HG03378 (cell line): ENCODE measurements at regions not wholly inside any gene's neighbourhood (a gene's known extent, or its start where the extent isn't known, plus 50 kb on each side); places are given as distances from the start of the nearest gene placed in this dataset.
"Not testable (repeated sequence)": the region's sequence is repeated elsewhere in the genome, so short reads cannot be mapped to it uniquely, and the experiment has no call there.

Source experiments
- ATAC-seq: cut with Tn5 transposase; IDR thresholded peaks from one replicate; pipeline ENCODE4 v1.9.1; 2021; ENCODE audit warnings: mild to moderate bottlenecking, moderate library complexity; ENCODE audit not compliant: unreplicated experiment

DNA sequence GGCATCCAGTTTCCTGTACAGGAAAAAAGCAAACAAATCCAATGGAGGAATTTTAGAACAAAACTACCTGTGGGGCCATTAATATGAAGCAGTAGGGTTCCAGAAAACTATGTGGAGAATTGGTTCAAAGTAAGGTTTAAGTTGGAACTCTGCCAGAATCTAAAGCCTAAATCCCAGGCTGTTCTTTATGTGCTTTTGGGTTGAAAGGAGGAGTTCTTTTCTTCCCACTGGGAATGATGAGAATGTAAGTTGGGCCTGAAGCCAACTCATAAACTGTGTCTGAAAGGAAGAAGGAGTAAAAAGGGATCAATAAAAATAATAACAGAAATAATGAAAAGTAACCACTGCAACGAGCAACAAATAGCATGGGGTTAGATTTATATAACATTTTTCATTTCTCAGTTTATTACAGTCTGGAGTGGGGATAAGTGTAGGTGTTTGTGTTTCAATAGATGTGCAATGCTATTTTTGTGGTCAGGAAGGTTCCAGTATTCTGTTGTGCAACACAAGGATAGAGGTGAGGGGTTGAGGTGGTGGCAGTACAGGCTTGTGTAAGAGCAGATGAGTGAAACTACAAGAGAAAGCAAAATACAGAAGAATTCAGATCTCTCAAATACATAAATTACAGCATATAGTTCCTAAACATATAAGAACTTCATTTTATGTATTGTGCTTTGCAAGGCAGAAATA, 373.6 kb downstream of the EMP1 start:
- no peak for ATAC-seq

DNA sequence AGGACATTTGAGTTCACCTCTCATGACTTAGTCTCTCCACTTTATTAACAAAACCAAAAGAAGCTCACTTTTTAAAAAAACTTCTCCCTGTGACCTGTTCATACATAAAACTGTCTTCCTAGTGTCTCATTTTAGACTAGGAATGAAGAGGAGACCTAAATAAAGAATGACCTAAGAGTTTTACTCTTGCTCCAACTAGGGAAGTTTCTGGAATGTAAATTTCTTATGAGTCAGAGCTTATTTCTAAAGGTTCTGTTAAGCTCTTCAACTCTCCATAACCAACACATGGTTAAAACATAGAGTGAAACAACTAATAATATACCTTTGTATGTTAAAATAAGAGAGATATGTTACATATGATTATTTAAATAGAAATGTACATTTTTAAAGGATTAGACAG, 369.8 kb downstream of the EMP1 start:
- no peak for ATAC-seq

DNA sequence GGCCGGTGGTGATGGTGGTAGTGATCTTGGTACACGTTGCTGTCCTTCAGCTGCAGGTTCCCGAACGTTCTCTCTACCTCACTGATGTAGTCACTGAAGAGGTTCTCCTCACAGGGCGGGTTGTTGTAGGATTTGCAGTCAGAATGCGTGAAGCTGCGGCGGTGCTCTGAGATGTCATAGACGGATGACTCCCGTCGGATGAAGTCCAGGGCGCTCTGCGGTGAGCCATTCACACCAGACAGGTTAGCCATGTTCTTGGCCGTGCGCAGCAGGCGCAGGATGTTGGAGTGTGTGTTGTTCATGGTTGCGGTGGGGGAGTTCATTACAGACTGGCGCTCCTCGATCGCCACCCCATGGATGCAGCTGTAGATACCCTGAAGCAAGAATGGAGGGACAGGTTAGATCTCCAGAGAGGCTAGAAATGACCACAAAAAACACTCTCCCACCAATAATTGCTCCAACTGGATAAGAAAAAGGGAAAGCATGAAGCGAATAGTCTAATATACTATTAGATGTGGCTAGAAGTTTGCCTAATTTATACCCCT, 367.8 kb downstream of the EMP1 start:
- ATAC-seq, result no peak

DNA sequence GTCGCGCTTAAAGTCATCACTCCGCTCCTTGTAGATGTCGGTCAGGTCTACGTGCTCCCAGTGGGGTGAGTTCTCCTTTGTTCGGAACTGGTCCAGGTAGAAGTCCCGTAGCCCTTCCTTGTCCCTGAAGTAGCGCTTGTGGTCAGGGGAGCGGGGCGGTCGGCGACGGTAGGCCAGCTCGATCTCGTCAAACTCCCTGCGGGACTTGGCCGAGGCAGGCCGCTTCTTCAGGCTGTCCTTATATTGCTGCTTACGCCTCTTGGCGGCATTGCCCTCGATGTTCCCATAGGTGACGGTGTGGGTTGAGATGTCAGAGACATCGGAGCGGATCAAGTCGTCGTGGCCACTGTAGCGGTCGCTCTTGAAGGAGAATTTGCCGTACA, 367.2 kb downstream of the EMP1 start:
- ATAC-seq, result no peak

DNA sequence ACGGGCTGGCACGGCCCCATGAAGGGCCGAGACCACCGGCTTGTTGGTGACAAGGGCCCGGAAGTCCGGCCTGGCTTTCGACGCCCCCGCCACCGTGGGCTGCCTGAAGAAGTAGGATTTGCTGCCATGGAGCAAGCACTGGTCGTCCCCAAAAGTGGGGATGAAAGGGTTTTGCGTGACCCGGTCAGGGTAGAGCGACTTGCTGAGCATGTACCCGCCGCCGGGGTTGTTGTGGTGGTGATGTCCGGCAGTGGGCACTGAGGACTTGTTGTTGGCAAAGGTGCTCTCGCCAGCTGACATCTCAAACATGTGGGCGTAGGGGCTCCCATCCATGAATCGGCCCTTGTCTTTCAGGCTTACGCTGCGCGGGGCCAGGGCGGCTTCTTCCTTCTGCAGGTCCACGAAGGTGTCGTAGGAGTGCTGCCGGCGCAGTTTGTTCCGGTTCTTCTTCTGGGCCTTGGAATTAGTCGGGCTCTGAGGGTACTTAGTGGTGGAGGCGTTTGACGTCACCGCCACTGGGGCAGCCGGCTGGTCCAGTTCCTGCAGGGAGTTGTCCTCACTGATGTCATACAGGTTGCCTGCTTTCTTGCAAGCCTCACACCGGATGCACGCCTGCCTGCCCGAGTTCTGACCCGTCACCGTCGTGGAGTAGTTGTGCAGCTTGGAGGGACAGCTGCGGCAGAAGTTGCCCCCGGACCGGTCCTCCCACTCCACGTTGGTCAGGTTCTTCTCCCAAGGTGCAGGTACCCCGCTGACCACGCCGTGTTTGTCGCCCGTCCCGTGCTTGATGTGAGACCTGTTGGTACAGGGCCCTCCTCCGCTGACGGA, 366.6 kb downstream of the EMP1 start:
- no peak for ATAC-seq

DNA sequence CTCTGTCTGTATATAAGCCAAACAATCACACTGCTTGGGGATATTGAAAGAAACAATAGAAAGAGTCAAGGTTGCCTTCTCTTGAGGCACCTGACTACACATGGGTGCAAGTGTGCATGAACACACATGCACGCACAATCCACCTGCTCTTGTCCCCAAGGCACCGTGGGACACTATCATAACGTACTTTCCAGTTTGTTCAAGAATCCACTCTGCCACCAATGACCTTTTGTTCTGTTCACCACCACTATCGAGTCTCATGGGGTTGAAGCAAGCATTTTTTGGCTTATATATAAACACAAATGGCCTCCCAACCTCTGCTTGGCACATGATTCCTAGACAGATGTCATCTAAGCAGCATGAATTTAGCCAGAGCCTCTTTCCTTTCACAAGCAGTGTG, 365.4 kb downstream of the EMP1 start:
- no peak for ATAC-seq

DNA sequence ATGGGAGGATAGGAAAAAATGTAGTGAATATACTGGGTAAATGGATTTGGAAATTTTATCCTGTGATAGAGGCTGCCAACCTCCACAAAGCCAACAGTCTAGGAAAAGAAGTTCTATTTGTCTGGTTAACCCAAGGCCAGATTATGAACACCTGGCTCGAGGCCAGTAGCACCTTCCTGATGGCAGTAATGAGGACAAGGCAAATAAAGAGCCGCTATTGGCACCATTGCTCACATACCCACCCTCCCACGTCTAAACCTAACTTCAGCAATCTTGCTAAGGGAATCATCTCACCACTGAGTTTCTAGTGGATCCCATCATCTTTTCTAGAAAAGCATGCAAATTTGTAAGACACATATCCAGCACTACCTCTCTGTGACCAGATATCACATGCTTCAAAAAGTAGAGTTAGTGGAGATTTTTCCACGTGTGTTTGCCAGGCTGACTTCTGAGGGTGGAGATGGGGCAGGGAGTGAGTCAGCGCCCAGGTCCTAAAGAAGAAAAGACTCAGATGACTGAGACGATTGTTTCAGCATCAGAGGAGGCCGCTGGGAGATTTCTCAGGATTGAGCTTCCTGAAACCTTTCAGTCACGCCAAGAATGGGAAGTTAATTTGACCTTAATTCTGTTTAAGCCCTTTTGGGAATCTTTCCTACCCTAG, 362.9 kb downstream of the EMP1 start:
- ATAC-seq, result no peak

DNA sequence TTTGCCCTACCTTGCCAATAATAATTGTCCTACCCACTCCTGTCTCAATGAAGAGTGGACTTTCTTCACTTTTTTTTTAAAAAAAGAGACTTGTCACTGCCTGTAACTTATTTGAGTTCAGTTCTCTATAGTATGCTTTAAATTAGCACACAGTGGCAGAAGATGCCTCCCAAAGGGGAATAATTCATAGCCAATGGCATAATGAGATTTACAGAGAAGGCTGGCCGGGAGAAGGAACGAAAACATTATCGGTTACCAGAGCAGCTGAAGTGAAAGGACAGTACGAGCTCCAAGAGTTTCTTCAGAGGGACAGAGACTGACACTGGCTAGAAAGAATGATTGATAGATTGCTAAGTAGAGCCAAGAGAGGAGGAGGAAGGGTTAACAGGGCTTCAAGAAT, 356.3 kb downstream of the EMP1 start:
- no peak for ATAC-seq

DNA sequence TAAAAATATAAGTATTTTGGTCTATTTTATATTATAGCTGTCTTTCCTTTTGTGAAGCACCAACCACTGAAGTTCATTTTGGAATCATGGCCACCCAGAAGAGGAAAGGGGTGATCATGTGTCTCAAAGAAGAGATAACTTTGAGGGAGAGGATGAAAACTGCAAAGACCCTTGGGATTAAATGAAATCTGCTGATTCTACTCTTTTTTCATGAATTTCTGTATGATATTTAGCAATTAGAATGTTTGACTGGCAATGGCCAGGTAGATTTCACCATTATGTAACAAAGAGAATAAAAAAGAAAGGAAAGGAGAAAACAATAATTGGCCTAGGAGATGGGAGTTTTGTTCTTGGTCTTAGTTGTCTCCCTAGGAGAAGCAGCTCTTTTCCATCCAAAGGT, 350.8 kb downstream of the EMP1 start:
- no peak for ATAC-seq

DNA sequence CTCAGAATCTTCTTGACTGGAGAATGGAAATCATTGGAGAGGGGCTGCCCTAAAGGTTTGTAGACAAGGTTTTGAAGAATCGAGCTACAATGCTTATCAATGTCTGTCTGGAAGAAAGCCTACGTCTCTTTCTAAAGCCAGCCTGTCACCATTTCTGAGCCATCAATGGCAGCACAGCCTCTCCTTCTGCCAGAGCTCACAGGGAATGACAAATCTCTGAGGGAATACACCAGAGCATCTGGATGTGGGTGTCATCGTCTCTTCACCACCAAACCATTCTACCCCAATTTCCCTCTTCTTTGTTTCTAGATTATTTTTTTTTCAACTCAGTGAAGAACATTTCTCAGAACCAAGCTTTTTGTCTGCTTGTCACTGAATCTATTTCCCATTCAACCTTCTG, 349.7 kb downstream of the EMP1 start:
- no peak for ATAC-seq

DNA sequence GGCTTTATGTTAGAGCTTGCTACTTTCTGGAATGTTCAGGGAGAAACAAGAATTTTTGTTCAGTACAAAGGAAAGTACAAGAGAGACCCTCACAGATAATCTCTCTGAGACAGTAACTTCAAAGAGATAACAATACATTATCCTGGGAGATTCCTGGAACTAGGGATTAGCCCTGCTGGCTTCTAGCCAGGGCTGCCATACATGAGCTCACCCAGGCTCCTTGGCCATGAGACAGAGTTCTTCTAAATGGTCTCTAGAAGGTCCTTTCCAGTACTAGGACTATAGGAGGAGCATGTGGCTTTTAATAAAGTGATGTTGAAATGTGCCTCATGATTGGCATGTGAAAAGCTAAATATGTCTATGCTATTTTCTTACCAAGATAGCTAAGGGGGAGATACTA, 342.5 kb downstream of the EMP1 start:
- ATAC-seq, result no peak

DNA sequence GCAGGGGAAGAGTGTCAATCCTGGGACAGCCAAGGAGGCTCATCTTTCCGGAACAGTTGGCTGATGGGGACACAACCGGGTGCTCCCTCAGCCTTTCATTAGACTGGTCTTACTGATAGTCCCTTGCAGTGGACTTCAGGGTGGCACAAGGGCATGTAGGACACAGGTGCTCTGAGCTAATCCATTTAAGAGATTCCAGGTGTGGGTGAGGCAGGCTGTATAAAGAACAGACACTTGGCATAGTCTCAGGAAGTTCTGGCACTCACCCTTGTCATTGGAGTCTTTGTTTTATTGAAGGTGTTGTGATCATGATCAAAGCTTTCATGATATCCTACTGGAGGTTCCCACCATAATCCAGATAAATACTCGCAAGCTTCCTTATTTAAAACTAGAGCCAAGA, 341.6 kb downstream of the EMP1 start:
- no peak for ATAC-seq

DNA sequence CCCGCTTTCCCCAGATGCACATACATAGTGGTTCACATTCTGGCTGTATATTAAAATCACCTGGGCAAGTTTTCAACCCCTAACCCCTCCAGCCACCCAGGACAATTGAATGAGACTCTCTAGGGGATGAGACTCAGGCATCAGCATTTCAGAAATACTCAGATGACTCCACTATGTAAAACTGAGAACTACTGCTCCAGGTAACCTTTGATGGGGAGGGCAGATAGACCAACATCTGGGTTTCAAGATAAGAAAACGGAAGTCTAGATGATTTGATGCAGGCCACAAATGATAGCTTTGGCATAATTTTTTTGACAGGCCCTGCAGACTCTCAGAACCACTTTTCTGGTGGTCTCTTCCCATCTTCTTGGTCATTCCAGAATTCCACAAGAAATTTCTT, 341.1 kb downstream of the EMP1 start:
- peak; percentile 70 for ATAC-seq

DNA sequence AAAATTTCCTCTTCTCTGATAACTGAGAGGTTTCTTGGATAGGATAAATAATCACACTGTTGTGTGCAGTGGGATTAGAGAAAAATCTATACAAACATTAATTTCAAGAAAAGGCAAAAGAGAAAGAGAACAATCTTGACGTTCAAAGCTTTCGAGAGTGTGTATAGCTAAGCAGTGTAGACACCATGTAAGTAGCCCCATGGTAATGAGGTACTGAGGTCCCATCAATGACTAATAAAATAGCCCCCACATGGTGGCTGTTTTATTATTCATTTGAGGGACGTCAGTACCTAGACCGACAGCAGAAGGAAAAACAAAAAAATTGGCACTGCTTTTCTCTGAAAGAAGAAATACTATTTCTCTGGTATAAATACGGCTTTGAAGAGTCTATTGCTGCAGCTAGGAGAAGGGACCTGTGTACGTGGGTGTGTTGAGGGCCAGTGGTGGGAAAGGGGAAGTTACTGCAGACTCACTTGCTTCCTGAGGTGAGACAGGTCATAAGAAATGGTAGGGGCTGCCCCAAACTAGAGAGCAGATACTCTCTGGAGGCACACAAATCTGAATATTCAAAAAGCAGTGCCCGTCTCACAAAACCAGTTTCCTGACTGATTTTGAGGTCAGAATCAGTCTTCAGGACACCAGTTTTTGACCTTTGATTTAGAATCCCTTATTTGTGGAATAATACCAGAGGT, 339.8 kb downstream of the EMP1 start:
- ATAC-seq, result peak; percentile 95

DNA sequence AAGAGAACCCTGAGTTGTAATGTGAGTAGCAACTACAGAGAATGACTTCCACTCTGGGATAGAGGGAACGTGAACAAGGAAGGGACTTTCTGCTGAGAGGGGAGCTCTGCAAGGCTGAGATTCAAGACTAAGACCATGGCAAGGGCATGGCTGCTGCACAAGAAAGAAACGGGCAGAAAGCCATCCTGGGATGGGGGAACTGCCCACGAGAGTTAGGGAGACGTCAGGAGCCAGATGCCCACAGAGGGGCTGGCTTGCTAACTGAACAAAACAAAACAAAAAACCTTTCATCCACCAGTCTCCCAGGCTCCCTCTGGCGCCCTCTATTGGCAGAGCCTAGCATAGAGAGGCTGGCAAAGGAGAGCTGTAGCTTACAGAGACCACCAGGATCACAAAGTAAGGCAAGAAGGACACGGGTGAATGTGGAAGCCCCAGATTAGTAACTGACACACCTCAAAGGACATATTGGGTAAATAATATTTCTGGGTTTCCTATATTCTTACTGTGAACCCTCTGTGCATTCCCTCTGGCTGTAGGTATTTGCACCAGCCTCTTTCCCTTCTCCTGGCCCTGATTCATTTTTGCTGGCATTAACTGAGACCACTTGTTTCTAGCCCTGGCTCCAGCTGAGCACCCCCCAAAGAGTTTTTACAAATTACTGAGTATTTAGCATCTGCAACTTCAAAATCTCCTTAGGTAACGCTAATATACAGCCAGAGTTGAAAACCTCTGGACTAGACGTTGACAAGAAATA, 338.3 kb downstream of the EMP1 start:
- ATAC-seq, result no peak

DNA sequence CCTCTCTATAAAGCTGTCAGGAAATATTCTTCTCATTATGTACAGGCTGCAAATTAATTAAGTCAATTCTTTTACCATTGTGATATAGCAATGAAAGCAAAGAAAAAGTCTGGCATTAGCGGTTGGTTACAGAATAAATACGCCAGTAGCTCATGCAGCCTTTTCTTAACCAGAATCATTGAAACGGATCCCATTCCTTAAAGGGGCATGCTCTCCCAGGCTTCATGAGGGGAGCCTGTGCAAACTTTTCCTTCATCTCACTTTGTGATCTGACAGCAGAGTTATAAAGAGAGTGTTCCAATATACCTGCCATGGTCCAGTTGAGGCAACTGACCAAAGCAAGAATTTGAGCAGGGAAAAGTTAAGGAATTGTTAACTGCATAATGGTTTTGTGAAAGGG, 337.7 kb downstream of the EMP1 start:
- ATAC-seq, result no peak

DNA sequence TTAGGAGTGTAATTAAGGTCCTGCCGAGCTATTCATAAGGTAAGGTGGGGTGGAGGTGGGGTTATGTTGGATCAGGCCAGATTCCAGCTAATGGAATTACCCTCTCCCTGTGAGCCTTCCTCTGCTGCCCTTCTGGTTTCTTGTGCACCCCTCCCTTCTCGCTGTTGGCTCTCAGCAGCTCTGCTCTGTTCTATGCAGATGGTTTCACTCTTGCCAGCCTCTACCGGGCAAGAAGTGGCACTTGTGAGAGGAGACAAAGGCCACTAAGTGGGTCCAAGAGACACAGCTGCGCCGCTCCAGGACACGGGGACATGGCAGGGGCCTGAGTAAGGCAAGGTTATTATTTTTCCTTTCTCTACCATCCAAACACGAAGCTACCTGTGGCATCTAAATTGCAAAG, 334.4 kb downstream of the EMP1 start:
- ATAC-seq, result no peak

DNA sequence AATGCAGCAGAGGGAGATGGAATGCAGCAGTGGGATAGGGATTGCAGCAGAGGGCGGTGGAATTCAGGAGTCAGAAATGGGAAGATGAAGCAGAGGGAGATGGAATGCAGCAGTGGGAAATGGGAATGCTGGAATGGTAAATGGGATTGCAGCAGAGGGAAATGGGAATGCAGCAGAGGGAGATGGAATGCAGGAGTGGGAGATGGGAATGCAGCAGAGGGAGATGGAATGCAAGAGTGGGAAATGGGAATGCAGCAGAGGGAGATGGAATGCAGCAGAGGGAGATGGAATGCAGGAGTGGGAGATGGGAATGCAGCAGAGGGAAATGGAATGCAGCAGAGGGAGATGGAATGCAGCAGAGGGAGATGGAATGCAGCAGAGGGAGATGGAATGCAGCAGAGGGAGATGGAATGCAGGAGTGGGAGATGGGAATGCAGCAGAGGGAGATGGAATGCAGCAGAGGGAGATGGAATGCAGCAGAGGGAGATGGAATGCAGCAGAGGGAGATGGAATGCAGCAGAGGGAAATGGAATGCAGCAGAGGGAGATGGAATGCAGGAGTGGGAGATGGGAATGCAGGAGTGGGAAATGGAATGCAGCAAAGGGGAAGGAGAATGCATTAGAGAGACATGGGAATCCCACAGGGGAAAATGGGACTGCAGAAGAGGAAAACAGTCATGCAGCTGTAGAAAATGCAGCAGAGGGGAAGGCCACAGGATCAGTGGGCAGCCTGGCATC, 329.8 kb downstream of the EMP1 start:
- not testable (repeated sequence) for ATAC-seq

DNA sequence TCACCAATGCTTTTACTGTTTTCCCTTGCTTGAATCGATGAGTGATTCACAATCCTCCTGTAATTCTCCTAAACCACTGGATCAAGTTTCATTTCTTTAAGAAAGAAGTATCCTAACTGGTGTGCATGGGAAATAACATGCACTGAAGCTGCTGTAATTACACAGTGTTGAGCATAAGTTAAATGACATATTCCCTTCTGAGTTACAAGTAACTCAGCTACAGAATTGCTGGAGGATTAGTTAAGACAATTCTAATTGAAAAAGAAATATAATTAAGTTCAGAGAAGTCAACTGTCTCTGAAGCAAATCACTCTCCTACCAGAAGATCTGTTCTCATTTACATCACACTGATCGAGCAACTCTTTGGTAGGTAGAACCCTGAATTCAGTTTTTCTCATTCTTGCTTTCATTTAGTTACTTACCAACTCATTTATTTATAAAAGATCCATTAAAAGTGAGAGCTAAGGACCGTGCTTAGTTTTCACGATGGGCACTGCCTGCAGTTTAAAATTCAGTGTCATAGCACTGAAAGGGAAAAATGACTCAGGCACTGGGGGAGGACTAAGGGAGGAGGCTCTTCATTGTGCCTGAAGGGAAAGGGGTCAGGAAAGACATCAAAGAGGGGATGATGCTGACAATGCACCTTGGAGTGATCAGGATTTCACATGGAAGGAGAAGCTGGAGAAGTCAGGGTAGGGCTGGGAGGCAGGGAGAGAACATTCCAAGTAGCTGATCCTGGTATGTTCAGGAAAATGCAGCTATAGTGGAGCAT, 327.2 kb downstream of the EMP1 start:
- ATAC-seq, result no peak
